HG03108 (cell line): ENCODE measurements at regions not wholly inside any gene's neighbourhood (a gene's known extent, or its start where the extent isn't known, plus 50 kb on each side); places are given as distances from the start of the nearest gene placed in this dataset.

Experiments
- ATAC-seq: cut with Tn5 transposase; IDR thresholded peaks from one replicate; pipeline ENCODE4 v1.9.1; 2021; ENCODE audit warnings: moderate library complexity; ENCODE audit not compliant: unreplicated experiment

DNA sequence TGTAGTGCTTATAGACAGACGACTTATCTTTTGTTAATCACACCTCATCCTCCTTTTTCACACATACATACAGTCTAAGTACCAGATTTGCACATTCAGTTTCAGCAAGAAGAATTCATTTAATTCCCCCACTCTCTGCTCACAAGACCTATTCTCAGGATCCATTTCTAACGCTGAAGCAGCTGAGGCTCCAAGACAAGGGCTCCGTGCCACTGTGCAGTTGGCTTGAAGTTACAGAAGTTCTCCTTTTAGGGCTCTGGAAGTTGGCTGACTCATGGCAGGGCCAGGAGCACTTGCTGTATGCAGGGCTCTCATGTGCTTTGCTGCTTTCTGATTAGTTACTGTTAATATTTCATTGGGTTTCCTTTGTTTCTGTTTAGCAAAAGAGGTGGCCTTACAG lies 1566.9 kb upstream of the TMEM132C start:
- ATAC-seq = no peak

DNA sequence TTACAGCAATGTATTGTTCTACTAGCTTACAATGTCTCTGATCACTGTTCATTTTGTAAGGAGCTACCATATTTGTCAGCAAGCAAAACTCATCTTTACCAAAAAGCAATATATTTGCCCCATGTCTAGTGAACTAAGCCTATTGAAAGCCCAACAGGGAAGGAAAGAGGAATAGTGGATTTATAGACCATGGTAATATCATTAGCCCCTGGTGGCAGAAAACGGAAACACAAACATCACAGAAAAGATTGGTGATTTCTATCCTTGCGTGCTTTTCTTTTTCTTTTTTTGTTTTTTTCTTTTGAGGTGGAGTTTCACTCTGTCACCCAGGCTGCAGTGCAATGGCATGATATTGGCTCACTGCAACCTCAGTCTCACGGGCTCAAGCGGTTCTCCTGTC lies 1562.4 kb upstream of the TMEM132C start:
- no peak for ATAC-seq

DNA sequence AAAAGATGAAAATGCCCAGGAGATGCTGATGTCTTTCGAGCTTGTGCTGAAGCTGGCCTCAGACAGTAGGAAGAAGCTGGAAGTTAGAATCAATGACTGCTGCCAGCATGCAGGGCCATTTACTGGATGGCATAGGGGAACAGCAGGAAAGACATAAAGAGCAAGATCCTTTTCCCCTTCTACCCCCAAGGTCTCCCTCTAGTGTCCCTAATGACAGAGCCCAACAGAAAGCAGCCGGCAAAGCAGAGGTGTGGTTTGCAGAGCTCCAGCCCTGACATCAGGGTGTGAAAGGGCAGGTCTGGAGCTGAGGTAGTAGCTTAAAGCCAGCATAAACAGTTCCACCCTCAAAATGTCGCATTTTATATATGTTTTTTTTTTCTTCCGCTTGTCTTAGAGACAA lies 1560.7 kb upstream of the TMEM132C start:
- no peak for ATAC-seq

DNA sequence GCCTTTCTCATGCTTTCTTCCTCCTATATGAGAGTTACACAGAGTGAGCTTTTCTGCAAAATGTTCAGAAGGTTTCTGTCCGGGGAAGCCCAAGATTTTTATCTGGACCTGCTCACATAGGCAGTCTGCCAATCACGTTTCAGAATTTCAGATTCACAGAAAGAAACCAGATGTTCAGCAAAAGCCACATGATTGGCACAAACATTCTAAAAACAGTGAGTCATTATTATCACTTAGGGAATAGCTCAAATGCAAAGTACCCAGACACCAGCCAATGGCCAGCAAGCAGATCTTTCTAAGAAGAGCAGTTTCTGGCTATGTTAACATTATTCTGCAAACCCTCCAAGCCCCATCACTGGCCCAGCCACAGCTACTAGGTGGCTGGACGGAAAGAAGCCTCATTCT lies 1558.5 kb upstream of the TMEM132C start:
- ATAC-seq = no peak

DNA sequence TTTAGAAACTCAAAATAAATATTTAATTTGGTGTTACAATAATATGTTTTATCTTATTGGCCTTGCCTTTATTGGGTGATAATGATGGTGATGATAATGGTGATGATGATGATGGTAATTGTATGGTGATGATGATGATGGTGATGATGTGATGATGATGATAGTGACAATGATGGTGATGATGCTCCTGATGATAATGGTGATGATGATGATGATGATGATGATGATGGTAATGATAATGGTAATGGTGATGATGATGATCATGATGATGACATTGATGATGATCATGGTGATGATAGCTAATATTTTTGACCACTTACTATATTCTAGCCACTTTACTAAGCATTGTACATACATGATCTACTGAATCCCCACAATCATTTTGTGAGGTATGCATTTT lies 1548.6 kb upstream of the TMEM132C start:
- ATAC-seq = no peak

DNA sequence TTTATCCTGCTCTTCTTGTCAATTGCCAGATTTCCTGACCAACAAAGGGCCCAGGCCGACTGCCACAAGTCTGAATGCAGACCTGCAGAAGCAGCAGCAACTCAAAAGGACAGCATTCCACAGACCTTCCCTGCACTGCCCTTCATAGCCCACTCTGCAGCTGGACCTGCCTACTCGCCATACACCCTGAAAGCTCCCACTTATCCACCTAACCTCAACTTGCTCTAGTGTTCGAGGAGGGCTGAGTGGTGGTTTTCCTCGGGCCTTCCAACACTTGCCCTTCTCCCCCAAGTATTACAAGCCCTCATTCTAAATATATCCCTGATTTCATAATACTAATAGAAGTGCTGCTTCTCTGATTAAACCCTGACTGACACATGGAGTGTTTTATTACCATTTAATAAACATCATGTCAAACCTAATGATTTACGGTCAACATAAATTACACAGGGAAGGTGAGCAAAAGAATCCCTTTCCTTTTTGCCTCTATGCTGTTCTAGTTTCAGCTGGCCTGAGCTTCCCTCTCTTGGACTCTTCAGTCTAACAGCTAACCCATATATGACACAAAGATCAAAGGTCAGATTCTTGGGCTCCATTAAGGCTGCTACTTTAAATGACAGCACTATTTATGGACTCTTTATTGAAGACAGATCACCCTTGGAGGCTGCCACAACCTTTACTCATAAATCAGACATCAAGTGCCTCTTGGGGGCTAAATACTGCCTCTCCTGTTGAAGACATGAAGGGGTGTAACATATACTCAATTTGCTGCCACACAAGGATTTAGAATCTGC lies 1546.9 kb upstream of the TMEM132C start:
- ATAC-seq = no peak

DNA sequence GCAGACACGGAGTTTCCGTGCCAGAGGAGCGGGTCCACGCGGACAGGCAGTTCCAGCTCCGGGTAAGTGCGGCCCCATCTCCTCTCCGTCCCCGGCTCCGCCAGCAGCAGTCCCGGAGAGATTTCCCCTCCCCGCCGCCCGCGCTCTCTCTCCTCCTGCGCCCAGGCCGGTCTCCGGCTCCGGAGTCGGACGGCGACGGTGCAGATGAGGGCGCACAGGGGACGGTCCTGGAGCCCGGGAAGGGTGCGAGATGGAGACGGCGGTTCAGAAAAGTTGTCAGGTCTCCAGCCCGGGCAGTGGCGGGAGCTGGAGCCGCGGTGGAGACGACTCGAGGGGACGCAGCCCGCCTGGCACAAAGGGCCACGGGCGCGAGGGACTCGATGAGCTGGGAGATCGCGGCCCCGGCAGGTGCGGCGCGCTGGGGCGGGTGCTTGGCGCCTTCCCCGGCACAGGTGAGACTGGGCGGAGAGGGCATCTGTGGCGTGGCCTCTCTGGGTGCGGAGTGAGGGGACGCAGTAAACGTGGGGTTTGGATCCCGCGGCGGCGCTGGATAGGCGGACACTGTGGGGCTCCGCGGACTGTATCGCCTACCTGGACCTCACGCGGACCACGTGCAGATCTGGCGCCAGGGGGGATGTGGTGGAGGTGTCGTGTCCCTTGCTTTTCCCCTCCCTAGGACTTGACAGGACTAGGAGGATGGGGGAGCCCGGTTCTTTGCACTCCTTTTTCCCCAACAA lies 1540.3 kb upstream of the TMEM132C start:
- ATAC-seq = no peak

DNA sequence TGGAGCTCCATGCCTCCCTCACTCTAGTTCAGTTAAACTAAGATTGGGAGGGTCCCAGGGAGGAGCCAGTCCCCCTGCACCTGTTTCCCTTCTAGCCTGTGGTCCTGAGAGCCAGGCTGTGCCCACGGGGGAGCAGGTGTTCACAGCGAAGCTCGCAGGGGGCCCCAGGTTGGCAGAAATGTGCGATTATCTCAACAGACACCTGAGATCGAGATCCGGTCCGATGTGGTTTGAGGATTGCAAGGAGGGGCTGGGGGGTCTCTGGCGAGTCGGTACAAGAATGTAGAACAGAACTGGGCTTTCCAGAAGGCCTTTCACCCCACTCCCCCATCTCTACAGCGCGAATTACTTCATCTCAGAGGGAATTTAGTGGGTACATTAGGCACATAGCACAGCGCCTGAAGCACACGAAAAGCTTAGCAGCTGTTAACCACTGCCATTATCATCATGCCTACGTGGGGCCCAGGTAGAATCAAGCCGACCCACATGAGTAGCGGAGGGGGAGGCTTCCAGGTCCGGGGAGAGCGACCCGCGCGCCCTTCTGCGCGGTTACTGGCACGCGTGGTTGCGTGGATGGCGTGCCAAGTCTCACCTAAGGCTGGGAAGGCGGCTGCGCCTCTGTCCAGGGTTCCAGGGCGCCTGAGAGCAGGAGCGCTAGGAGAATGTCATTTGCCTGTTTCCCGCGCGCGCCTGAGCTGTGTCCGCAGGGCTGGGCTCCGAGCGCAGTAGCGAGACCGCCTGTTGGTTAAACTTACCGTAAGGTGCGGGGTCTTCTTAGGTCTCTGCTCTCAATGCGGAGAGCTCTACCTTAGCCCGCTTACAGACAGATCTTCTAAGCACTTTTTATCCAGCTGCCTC lies 1539.5 kb upstream of the TMEM132C start:
- no peak for ATAC-seq

DNA sequence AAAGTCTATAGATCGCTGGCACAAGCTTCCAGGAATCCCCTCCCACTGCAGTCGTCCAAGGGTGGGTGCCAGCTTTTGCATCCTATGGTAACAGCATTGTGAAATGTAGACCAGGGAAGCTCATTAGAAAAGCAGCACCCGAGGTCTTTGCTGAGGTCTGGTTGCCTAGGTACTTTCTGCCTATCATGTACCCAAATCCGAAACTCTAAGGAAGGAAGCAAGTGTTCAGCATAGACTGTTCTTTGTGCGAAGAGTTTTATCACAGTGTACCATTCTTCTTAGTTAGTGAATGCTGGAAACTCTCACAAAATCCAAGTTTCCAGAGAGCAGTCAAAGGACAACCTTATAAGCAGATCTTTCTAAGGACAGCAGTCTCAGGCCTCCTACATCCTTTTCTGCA lies 1532.7 kb upstream of the TMEM132C start:
- ATAC-seq = no peak

DNA sequence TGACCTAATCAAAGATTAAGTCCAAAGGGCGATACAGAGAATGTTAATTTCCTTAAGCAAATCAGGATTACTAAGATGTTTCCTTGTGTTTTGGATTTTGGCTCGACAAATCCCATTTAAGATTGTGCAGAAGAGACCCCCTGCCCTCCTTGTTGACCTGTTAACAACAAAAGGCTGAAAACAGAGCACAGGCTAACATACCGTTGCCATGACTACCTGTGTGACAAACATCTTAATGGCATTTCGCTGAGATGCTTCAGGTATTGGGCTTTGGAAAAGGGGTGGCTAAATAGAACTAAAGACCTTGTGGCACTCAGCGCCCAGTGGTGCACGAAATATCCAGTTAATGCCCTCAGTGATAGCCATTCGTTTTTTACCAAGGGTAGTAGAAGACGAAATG lies 1532.3 kb upstream of the TMEM132C start:
- no peak for ATAC-seq

DNA sequence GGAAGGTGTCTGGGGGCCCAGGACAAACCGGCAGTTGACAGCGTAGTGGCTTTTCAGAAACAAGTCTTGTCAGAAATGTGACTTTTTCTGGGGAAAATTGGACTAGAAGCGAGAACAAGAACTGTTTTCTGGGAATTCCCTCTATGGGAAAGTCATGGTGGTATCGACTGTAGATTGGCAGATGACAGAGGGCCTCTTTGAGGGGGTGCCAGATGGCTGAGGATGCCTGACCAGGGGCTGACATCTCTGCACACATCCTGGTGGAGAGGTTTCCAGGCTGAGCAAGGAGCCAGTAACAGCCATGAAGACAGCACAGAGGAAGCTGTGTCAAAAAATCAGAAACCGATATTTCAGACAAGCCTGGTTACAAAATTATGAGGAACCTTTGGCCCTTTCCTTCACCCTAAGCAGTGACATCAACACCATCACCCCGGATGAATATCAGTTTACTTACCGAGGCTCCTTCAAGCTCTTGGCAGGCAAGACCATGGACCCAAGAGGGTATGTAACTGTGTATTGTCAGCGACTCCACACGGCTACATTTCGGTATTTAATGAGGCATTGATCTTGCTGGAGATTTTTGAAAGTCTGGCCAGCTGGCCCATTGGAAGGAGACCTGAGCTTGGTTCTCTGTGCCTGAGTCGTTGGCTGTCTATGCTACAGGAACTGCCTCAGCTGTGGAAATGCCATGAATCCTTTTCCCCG lies 1525.3 kb upstream of the TMEM132C start:
- no peak for ATAC-seq

DNA sequence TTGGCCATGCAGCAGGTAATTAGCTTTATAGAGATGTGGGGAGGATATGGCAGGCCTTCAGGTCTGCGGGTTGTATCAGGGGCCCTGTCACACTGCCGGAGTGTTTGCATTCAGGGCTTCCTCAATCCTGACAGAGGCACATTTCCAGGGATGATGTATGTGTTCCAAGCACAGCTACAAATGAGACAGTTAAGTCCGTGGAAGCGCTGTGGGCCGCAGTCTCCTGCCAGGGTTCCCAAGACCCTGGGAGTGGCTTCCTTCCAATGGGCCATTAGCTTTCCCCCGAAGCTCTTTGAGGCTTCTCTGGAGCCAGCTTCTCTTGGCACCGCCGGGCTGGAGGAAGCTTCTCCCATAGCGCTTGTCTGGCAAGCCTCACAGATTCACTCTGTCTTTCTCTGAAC lies 1524.7 kb upstream of the TMEM132C start:
- no peak for ATAC-seq

DNA sequence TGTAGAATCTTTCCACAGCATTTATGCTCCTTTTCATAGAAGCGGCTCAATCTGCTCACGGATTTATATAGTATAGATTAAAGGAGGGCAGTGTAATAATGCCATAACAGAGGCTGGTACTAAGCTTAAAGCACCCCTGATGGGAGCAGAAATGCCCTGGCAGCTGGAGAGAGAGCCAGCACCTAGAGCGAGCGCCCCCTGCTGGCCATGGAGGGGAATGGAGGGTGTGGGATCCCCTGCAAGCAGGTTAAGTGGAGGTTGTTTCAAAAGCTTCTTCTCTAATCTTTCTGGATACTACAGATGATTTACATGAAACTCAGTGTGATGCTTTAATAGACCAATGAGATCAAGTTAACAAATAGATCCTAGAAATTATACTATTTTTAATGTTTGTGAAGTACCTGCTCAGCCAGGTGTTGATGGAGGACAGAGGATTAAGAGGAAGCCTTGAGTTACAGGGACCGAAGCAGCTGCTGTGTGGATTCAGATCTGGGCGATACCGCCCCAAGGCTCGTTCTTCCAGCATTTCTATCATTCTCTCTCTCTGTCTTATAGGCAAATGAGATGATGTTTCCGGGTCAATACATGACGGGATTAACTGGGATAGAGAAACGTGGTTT lies 1519.3 kb upstream of the TMEM132C start:
- ATAC-seq = no peak

DNA sequence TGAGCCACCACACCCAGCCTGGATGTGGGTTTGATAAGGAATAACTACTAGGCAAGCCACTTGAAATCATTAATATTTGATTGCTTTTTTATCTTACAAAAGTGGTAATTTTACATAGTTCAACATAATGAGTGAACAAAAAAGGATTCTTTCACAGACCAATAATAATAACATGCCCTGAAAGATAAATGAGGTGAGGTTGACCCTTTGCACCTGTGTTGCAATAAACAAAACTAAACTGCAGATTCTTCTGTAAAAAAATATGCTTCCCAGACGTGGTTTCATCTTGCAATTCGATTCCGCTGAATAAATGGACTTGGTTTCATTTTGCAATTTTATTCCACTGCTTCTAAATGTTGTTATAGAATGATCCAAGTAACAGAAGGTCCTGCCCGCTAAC lies 1514.9 kb upstream of the TMEM132C start:
- no peak for ATAC-seq

DNA sequence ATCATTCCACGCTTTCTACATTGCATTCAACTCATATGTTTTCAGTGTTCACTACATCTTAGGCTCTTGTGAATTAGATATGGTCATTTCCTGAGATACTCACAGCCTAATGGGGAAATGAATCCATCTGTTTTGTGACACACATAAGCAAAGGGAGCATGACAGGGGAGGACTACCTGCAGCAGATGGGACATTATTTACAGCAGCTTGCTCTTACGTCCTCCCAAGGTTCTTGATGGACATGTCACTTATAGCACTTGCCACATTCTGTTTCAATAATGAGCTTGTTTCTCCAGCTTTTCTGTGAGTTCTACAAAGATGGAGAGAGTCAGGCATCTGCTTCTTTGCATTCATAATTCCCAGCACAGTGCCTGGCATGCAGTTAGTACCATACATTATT lies 1509.6 kb upstream of the TMEM132C start:
- no peak for ATAC-seq

DNA sequence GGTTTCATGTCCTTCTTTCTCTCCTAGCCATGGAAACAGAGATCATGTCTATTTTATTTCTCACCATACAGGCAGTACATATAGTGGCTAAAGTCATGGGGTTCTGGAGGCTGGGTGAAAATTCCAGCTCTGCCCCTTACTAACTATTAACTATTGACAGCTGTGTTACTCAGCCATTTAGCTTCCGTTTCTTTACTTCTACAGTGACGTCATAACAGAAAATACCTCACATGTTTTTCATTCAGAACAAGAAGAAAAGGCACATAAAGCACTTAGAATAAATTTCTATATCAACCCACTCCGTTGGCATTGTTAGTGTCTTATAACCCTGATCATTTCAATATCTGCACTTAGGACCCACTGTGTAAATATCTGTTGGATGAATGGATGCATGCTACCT lies 1506.9 kb upstream of the TMEM132C start:
- ATAC-seq = no peak

DNA sequence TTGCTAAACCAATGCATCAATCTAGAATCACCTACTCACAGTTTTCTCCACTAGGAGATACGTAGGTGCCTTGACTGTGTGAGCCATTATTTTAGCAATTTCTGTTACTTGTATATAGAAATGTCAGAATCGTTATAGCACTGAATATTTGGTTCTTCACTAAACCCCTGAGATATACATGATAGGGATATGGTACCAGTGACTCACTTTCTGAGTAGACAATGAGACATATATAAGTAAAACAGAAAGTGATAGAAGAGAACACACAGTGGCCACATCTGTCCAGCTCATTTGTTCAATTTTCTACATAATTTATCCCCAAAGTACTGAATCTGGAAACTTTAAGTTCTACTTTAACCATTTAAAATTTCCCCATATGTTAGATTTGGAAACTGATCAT lies 1505.5 kb upstream of the TMEM132C start:
- no peak for ATAC-seq

DNA sequence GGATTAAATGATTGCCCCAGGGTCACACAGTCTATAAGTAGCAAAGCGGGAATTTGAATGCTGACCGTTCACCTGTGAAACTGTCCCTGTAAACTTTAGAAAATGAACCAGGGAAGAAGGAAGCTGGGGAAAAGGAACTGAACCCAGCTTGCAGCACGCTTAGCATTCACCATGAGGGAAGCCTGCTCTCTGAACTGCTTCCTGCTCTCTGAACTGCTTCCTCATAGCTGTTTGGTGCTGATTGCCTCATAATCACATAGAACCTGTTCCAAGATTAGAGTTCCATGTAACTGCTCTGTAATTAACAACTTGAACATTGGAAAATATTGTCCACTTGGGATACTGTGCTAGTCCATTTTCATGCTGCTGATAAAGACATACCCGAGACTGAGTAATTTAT lies 1504.8 kb upstream of the TMEM132C start:
- ATAC-seq = no peak

DNA sequence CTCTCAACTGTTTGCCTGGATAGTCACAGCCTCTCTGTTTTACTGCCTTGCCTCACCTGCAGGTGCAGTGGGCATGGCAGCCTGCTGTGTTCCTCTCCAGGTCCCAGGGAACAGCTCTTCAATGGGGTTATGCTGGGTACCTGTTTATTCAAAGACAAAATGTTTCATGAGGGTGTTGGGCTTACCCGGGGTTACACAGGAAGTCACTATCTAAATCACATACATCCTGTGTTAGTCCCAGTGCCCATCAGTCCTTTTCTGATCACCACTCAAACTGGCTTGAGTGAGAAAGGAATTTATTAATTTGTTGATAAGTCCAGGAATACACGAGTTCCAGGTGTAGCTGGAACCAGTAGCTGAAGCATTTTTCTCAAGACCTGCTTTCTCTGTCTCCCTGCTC lies 1503.6 kb upstream of the TMEM132C start:
- no peak for ATAC-seq

DNA sequence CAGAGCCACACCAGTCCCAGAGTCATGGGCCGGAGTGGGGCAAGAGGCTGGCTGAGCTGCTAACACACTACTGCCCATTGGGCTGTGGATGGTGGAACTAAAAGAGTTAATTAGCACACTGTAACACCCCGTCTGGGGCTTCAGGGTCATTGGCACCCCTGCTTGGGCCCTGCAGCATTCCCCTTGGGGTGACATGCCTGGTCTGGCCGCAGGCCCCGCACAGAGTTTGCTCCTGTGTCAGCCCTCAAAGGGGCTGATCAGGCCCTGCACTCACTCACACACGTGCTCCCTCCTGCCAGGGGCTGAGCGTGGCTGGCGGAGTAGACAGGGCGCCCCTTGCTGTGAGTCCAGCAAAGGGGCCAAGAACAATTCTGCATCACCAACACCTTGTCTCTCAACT lies 1499.6 kb upstream of the TMEM132C start:
- ATAC-seq = no peak

DNA sequence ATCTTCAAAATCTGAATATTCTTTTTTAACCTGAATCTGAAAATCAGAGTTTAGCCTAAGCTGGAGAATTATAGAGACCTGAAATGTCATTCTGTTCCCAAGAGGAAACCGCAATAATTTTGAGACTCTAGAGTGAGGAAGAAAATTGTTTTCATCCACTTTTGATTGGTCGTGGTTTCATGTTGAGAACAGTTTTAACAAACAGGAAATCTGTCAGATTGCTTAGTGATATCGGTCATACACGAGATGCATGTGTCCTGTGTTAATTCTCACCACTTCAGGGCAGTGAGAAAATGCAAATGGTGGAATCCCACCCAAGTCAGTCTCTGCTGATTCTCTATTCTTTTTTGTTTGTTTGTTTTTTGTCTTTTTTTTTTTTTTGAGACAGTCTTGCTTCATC lies 1498.5 kb upstream of the TMEM132C start:
- ATAC-seq = no peak
